ENCODE measurements at regions not wholly inside any gene's neighbourhood (a gene's known extent, or its start where the extent isn't known, plus 50 kb on each side); places are given as distances from the start of the nearest gene placed in this dataset.

- no peak for DNase-seq
Observed at GRCh38 chr3:66128623-66129022, 89.9 kb upstream of the MAGI1 start.

- no peak for DNase-seq
Observed at GRCh38 chr3:66121318-66121717, 82.6 kb upstream of the MAGI1 start.

GRCh38 chr3:66115858-66116654 lies 77.3 kb upstream of the MAGI1 start:
- no peak for DNase-seq

GRCh38 chr3:66113542-66113941 lies 74.8 kb upstream of the MAGI1 start:
- DNase-seq, result no peak

GRCh38 chr3:66110840-66111239 lies 72.1 kb upstream of the MAGI1 start:
- DNase-seq, result no peak

- no peak for DNase-seq
Observed at GRCh38 chr3:66107855-66108254, 69.1 kb upstream of the MAGI1 start.

- no peak for DNase-seq
Observed at GRCh38 chr3:66106788-66107187, 68.1 kb upstream of the MAGI1 start.

- no peak for DNase-seq
Observed at GRCh38 chr3:66104535-66104934, 65.8 kb upstream of the MAGI1 start.

- no peak for DNase-seq
Observed at GRCh38 chr3:66103729-66104128, 65.0 kb upstream of the MAGI1 start.

GRCh38 chr3:66101901-66102300 lies 63.2 kb upstream of the MAGI1 start:
- no peak for DNase-seq

- no peak for DNase-seq
Observed at GRCh38 chr3:66099541-66100065, 60.9 kb upstream of the MAGI1 start.

GRCh38 chr3:66098436-66098835 lies 59.7 kb upstream of the MAGI1 start:
- no peak for DNase-seq

- DNase-seq, result no peak
Observed at GRCh38 chr3:66097647-66098046, 58.9 kb upstream of the MAGI1 start.

GRCh38 chr3:66095295-66096001 lies 56.7 kb upstream of the MAGI1 start:
- DNase-seq, result no peak

GRCh38 chr3:66093981-66094380 lies 55.3 kb upstream of the MAGI1 start:
- DNase-seq, result no peak

- no peak for DNase-seq
Observed at GRCh38 chr3:66092175-66092995, 53.7 kb upstream of the MAGI1 start.
